LHCN-M2 (cell line): ENCODE measurements at regions not wholly inside any gene's neighbourhood (a gene's known extent, or its start where the extent isn't known, plus 50 kb on each side); places are given as distances from the start of the nearest gene placed in this dataset.

Experiments used
- DNase-seq: peaks from one replicate; pipeline ENCODE4 v3.0.0-alpha.2; 2012; ENCODE audit warnings: low read depth

- DNase-seq: no peak
These were observed 1623.8 kb upstream of the TENM3 start for GRCh38 chr4:180619440-180619839.

- no peak for DNase-seq
These were observed 1620.9 kb upstream of the TENM3 start for GRCh38 chr4:180622254-180622653.

- no peak for DNase-seq
These were observed 1617.5 kb upstream of the TENM3 start for GRCh38 chr4:180625653-180626052.

- DNase-seq: no peak
These were observed 1613.1 kb upstream of the TENM3 start for GRCh38 chr4:180630012-180630665.

- DNase-seq: no peak
These were observed 1608.9 kb upstream of the TENM3 start for GRCh38 chr4:180634306-180634705.

- no peak for DNase-seq
These were observed 1607.9 kb upstream of the TENM3 start for GRCh38 chr4:180635281-180635680.

- DNase-seq: no peak
These were observed 1606.4 kb upstream of the TENM3 start for GRCh38 chr4:180636696-180637404.

GRCh38 chr4:180637616-180638015 lies 1605.6 kb upstream of the TENM3 start:
- DNase-seq: no peak

GRCh38 chr4:180640193-180640592 lies 1603.0 kb upstream of the TENM3 start:
- no peak for DNase-seq

- DNase-seq: no peak
These were observed 1601.7 kb upstream of the TENM3 start for GRCh38 chr4:180641495-180641894.

GRCh38 chr4:180642732-180643131 lies 1600.5 kb upstream of the TENM3 start:
- no peak for DNase-seq

GRCh38 chr4:180650273-180650672 lies 1592.9 kb upstream of the TENM3 start:
- DNase-seq: no peak

GRCh38 chr4:180652533-180652932 lies 1590.7 kb upstream of the TENM3 start:
- DNase-seq: no peak

- DNase-seq: no peak
These were observed 1587.3 kb upstream of the TENM3 start for GRCh38 chr4:180655886-180656285.

GRCh38 chr4:180657881-180658280 lies 1585.3 kb upstream of the TENM3 start:
- DNase-seq: no peak

- DNase-seq: peak; percentile 70
These were observed 1578.3 kb upstream of the TENM3 start for GRCh38 chr4:180664766-180665368.

- DNase-seq: no peak
These were observed 1577.7 kb upstream of the TENM3 start for GRCh38 chr4:180665481-180665880.

- DNase-seq: peak; percentile 46
These were observed 1577.0 kb upstream of the TENM3 start for GRCh38 chr4:180665994-180666824.

- DNase-seq: no peak
These were observed 1574.5 kb upstream of the TENM3 start for GRCh38 chr4:180668732-180669131.

GRCh38 chr4:180669680-180670079 lies 1573.5 kb upstream of the TENM3 start:
- no peak for DNase-seq

- no peak for DNase-seq
These were observed 1568.4 kb upstream of the TENM3 start for GRCh38 chr4:180674619-180675358.

GRCh38 chr4:180675359-180675650 lies 1567.9 kb upstream of the TENM3 start:
- no peak for DNase-seq
